ENCODE measurements at regions not wholly inside any gene's neighbourhood (a gene's known extent, or its start where the extent isn't known, plus 50 kb on each side); places are given as distances from the start of the nearest gene placed in this dataset.

DNA sequence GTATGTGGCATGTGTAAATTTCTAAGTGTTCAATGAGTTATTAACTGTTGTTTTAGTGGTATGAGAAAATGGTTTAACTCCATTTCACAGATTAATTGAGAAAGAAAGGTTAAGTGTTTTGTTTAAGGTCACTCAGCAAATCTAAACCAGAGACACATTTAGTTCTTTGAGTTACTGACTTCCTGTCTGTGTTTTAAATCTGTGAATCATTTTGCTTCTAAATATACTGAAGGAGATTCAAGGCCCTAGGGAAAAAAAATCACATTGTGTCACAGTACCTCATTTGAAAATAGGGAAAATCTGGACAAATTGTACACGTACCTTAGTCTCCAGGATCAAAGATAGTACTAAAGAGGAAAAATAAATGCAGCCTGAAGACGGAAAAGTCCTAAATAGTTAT lies 368.2 kb downstream of the TMEM161B start:
- TF ChIP-seq, protein P1, sequence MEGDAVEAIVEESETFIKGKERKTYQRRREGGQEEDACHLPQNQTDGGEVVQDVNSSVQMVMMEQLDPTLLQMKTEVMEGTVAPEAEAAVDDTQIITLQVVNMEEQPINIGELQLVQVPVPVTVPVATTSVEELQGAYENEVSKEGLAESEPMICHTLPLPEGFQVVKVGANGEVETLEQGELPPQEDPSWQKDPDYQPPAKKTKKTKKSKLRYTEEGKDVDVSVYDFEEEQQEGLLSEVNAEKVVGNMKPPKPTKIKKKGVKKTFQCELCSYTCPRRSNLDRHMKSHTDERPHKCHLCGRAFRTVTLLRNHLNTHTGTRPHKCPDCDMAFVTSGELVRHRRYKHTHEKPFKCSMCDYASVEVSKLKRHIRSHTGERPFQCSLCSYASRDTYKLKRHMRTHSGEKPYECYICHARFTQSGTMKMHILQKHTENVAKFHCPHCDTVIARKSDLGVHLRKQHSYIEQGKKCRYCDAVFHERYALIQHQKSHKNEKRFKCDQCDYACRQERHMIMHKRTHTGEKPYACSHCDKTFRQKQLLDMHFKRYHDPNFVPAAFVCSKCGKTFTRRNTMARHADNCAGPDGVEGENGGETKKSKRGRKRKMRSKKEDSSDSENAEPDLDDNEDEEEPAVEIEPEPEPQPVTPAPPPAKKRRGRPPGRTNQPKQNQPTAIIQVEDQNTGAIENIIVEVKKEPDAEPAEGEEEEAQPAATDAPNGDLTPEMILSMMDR (IDR thresholded peaks at IDR 0.05 in 2 of 3, conservative IDR thresholded peaks at IDR 0.05 in 1 of 3; ENCODE audit: control insufficient read depth in 2 of 3, extremely low read depth in 1 of 3, insufficient read depth in 1 of 3, low read depth in 3 of 3, low read length in 3 of 3) = no peak
- TF ChIP-seq CREB1 (IDR thresholded peaks at IDR 0.05; ENCODE audit: low read depth) = no peak
- TF ChIP-seq EZH2 (IDR thresholded peaks at IDR 0.05; ENCODE audit: borderline replicate concordance, control insufficient read depth, low read depth, low read length) = no peak
- TF ChIP-seq POLR2AphosphoS5 (IDR thresholded peaks at IDR 0.05; ENCODE audit: low read length) = no peak
- no peak for TF ChIP-seq HDAC6 (IDR thresholded peaks at IDR 0.05; ENCODE audit: unreplicated experiment)
- TF ChIP-seq FOXK2 (IDR thresholded peaks at IDR 0.05) = no peak
- no peak for TF ChIP-seq EP300 (IDR thresholded peaks at IDR 0.05; ENCODE audit: borderline replicate concordance in 1 of 2, control insufficient read depth in 1 of 2, low read depth in 2 of 2, low read length in 2 of 2)
- TF ChIP-seq FOS (IDR thresholded peaks at IDR 0.05; ENCODE audit: borderline replicate concordance, extremely low read depth, insufficient read length) = no peak

Measured in GM12878 (cell line).